Activated naive CD8-positive, alpha-beta T cell treated with anti-CD3 and anti-CD28 coated beads for 36 hours (primary cell): ENCODE measurements at regions not wholly inside any gene's neighbourhood (a gene's known extent, or its start where the extent isn't known, plus 50 kb on each side); places are given as distances from the start of the nearest gene placed in this dataset.

Source experiments
- DNase-seq: peaks from one replicate; pipeline ENCODE4 v3.0.0; 2021
- H3K27ac Mint-ChIP-seq: one replicate; pipeline ENCODE4 v1.8.0; 2022; ENCODE audit warnings: mild to moderate bottlenecking, moderate library complexity, mixed read lengths
- H3K27me3 Mint-ChIP-seq: one replicate; pipeline ENCODE4 v1.8.0; 2022; ENCODE audit warnings: mild to moderate bottlenecking, mixed read lengths
- H3K36me3 Mint-ChIP-seq: one replicate; pipeline ENCODE4 v1.8.0; 2021; ENCODE audit warnings: mild to moderate bottlenecking, mixed read lengths
- H3K4me1 Mint-ChIP-seq: one replicate; pipeline ENCODE4 v1.8.0; 2021; ENCODE audit warnings: mixed read lengths
- H3K4me3 Mint-ChIP-seq: one replicate; pipeline ENCODE4 v1.8.0; 2022; ENCODE audit warnings: mild to moderate bottlenecking, moderate library complexity, mixed read lengths
- H3K9me3 Mint-ChIP-seq: one replicate; pipeline ENCODE4 v1.8.0; 2022; ENCODE audit warnings: mixed read lengths

DNA sequence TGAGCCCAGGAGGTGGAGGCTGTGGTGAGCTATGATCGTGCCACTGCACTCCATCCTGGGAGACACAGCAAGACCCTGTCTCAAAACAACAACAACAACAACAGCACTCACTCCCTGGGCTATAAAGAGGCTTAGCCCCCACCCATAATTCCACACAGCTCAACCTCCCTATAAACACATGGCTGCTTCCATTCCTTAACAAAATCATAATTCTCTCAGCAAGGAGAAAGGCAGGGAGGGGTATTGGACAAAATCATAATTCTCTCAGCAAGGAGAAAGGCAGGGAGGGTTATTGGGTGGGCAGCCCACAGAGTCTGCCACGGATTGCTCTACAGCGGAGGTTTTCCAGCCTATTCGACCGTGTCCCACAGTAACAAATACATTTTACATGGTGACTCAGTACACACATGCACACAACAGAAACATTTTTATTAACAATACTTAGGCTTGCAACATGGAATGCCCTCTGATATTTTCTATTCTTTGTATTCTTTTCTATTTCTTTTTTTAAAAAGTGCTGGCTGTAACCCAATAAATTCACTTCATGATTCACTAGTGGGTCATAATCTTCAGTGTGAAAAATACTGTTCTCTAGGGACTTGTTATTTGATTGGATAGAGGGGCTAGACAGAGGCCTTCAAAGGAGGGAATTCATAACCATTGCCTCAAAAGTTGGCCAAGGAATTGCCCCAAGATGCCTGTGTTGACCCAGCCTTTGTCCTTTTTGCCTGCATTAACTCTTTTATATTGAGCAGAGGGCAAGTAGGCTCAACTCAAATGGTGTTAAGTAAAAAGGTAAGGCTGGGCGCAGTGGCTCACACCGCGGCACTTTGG is 50.6 kb upstream of the ZMYND8 start:
- no peaks in the 10 kb centered on the region for H3K27me3 Mint-ChIP-seq
- no peak overlapping the region for H3K27ac Mint-ChIP-seq
- H3K4me1 Mint-ChIP-seq, result peaks cover 5% of the 10 kb centered on the region
- no peak for DNase-seq
- H3K9me3 Mint-ChIP-seq, result no peaks in the 10 kb centered on the region
- H3K4me3 Mint-ChIP-seq, result no peak overlapping the region
- no peaks in the 10 kb centered on the region for H3K36me3 Mint-ChIP-seq

DNA sequence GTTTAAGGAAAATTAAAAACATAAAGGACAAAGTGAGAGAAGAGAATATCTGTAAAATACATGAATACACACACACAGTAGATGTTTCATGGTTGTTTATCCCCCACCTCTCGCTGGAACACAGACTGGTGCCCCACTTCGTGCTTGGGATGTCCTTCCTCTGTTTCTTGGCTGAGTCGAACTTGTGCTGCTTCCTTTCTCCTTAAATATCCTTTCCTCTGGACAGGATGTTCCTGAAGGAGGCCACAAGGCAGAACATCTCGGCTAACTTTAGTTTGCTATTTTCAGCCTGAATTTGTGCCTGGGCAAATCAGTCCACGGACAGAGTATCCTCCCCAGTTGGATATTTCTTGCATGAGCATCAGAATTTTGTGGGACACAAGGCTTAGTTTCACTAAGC is 54.7 kb upstream of the ZMYND8 start:
- no peak overlapping the region for H3K4me3 Mint-ChIP-seq
- peaks cover 26% of the 10 kb centered on the region for H3K4me1 Mint-ChIP-seq
- peaks cover 9% of the 10 kb centered on the region for H3K36me3 Mint-ChIP-seq
- no peak overlapping the region for H3K27ac Mint-ChIP-seq
- DNase-seq, result no peak
- H3K9me3 Mint-ChIP-seq, result peaks cover 5% of the 10 kb centered on the region
- no peaks in the 10 kb centered on the region for H3K27me3 Mint-ChIP-seq

DNA sequence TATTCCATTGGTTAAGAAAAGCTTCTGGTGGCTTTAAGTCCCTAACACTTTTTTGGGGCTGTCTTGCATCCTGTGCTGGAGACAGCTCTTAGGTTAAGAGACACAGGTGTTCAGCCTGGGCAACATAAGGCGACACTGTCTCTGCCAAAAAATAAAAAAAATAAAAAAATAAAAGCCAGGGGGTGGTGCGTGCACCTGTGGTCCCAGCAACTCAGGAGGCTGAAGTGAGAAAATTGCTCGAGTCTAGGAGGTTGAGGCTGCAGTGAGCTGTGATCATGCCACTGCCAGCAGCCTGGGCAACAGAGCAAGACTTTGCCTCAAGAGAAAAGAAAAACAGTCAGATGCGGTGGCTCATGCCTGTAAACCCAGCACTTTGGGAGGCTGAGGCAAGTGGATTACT is 55.6 kb upstream of the ZMYND8 start:
- peak overlapping the region; percentile 52 for H3K27ac Mint-ChIP-seq
- no peak for DNase-seq
- H3K9me3 Mint-ChIP-seq, result peaks cover 5% of the 10 kb centered on the region
- H3K36me3 Mint-ChIP-seq, result peaks cover 9% of the 10 kb centered on the region
- no peaks in the 10 kb centered on the region for H3K27me3 Mint-ChIP-seq
- no peak overlapping the region for H3K4me3 Mint-ChIP-seq
- H3K4me1 Mint-ChIP-seq, result peaks cover 29% of the 10 kb centered on the region

DNA sequence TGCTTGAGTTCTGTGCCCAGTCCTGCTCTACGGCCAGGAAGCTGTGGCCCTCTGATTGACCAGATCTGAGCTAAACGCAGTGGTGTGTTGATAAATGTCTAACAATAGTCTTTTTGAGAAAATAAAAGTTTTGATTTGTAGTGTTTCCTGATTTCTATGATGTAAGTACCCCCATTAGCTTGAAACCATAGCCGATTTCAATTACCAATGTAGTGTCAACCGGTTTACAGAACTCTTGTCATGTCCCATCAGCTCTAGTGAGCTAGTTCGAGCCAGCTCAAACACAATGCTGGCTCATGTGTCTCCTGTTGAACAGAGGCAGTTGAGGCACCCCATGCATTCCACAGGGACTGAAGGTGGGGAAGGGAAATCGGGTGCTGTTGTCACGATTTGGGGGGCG is 56.7 kb upstream of the ZMYND8 start:
- no peak overlapping the region for H3K4me3 Mint-ChIP-seq
- no peaks in the 10 kb centered on the region for H3K27me3 Mint-ChIP-seq
- peaks cover 33% of the 10 kb centered on the region for H3K4me1 Mint-ChIP-seq
- H3K36me3 Mint-ChIP-seq, result peaks cover 9% of the 10 kb centered on the region
- H3K27ac Mint-ChIP-seq, result peak overlapping the region; percentile 52
- peaks cover 5% of the 10 kb centered on the region for H3K9me3 Mint-ChIP-seq
- DNase-seq, result no peak

DNA sequence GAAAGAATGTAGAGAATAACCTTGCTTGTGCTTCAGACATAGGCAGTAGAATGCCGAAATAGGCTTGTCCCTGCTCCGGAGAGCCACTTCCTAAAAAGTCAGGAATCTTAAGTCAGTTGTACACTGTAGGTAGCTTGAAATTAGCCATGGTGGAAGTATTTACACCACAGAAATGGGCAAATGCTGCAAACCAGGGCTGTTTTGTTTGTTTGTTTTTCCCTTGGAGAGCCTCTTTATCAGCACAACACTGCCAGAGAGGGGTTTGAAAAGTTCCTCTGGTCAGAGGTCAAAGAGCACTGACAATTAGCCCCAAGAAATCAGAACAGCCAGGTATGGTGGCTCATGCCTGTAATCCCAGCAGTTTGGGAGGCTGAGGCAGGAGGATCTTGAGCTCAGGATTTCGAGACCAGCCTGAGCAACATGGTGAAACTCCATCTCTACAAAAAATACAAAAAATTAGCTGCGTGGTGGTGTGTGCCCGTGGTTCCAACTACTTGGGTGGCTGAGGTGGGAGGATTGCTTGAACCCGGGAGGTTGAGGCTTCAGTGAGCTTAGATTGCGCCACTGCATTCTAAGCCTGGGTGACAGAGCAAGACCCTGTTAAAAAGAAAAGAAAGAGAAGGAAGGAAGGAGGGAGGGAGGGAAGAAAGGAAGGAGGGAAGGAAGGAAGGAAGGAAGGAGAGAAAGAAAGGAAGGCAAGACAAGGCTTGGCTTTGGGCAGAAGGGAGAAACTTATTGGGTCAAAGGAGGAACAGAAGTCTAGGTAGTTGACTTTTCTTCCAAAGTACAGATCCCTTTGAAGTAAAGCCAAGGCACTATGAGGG is 61.0 kb upstream of the ZMYND8 start:
- H3K4me3 Mint-ChIP-seq, result no peak overlapping the region
- peaks cover 29% of the 10 kb centered on the region for H3K4me1 Mint-ChIP-seq
- H3K27ac Mint-ChIP-seq, result no peak overlapping the region
- H3K27me3 Mint-ChIP-seq, result no peaks in the 10 kb centered on the region
- peaks cover 5% of the 10 kb centered on the region for H3K9me3 Mint-ChIP-seq
- peaks cover 8% of the 10 kb centered on the region for H3K36me3 Mint-ChIP-seq
- DNase-seq, result no peak

DNA sequence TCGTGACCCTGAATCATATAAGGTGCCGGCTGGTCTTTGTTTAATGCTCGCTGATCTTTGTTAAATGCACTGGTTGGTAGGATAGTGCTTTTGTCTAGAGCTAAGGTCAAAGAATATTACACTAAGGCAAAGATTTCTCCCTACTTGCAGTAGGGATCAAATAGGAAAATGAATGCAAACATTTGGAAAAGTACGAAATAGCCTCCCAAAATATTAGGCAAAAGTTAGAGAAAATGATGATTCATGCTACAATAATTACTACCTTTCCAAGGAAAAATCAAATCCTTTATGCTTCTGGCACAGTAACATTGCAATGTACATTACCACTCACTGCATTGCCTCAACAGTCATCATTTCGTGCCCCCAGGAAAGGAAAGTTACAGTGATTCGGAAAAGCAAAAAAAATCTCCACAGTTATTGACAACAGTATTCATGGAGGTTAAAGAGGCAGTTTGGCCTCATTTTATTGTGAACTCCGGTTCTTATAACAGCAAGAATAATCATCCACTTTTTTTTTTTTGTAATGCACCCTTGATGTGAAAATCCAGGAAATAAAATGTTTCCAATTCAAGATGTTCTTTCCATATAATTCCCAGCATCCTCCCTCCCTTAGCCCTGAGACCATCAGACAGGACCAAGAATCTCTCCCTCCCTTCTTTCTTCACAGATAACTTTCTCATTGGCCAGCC is 61.7 kb upstream of the ZMYND8 start:
- Mint-ChIP-seq H3K27ac (no peak overlapping the region), H3K4me3 (no peak overlapping the region), H3K4me1 (peaks cover 23% of the 10 kb centered on the region), H3K9me3 (peaks cover 5% of the 10 kb centered on the region), H3K36me3 (peaks cover 7% of the 10 kb centered on the region), H3K27me3 (no peaks in the 10 kb centered on the region)
- DNase-seq, result no peak

DNA sequence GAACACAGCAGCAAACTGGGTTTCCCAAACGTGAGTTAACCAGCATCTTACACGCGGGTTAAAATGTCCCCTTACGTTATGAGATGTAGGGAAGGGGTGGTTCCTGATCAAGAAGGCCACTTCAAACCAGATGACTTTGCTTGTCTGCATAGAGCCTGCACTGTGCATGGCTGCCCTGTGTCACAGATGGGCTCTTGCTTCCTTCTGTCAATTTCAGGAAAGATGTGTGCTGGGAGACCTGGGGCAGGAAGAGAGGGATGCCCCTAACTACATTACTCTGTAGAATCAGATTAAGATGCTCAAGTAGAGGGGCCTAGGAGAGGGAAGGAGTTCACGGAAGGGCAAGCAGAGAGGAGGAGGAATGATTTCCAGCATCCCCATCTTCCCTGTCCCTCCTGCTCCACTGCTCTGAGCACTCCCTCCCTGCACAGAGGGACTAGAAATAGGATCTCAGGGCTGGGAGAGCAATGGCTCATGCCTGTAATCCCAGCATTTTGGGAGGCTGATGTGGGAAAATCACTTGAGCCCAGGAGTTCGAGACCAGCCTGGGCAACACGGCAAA is 63.5 kb upstream of the ZMYND8 start:
- peaks cover 5% of the 10 kb centered on the region for H3K9me3 Mint-ChIP-seq
- H3K27me3 Mint-ChIP-seq, result no peaks in the 10 kb centered on the region
- H3K4me3 Mint-ChIP-seq, result no peak overlapping the region
- H3K36me3 Mint-ChIP-seq, result peaks cover 7% of the 10 kb centered on the region
- DNase-seq, result no peak
- H3K27ac Mint-ChIP-seq, result no peak overlapping the region
- H3K4me1 Mint-ChIP-seq, result peaks cover 18% of the 10 kb centered on the region

DNA sequence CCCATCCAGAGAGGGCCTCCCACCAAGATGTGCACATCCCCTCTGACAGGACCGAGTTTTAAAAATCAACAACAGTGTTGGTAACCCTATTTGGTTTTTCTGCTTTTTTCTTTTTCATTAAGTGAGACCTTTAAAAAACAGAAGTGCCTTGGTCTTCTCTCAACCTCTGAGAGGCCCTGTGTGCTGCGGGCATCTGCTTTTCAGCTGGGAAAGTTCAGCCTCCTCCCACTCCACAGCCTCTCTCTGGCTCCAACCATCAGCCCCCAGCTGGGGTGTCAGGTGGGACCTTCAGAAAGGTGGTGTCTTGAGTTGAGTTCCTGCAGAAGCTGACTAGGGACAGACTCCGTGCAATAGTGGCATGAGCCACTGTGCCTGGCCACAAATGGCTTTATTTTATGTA is 64.6 kb upstream of the ZMYND8 start:
- Mint-ChIP-seq H3K36me3 (no peaks in the 10 kb centered on the region), H3K4me3 (no peak overlapping the region), H3K9me3 (no peaks in the 10 kb centered on the region), H3K27ac (no peak overlapping the region), H3K27me3 (no peaks in the 10 kb centered on the region), H3K4me1 (peaks cover 8% of the 10 kb centered on the region)
- no peak for DNase-seq

DNA sequence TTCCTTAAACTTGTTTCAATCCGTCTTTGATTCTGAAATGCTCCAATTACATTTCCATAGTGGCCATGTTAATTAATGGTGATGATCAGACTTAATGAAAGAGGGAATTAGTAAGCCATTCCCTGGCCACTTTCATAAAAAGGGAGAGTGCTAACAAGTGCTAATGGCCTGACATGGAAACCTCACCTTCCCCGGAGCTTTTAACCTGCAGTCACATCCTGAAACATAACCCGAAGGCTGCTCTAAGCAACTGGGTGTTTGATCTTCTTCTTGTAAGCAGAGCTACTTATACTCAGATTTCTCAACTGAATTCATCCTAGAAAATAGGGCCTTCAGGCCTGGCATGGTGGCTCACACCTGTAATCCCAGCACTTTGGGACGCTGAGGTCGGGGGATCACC is 67.1 kb upstream of the ZMYND8 start:
- Mint-ChIP-seq H3K36me3 (peaks cover 4% of the 10 kb centered on the region), H3K4me1 (no peaks in the 10 kb centered on the region), H3K27me3 (no peaks in the 10 kb centered on the region), H3K9me3 (peaks cover 11% of the 10 kb centered on the region), H3K27ac (no peak overlapping the region), H3K4me3 (no peak overlapping the region)
- no peak for DNase-seq

DNA sequence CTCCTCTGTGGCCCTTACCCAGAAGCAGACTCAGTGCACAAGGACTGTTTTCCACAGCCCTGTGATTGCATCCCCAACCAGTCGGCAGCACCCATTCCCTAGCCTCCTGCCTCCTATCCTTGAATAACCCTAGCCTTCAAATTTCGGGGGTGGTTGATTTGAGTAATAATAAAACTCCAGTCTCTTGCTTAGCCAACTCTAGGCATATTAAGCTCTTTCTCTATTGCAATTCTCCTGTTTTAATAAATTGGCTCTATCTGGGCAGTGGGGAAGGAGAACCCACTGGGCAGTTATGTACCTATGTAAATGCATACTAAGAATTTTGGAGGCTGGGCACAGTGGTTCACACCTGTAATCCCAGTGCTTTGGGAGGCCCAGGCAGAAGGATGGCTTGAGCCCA is 70.6 kb upstream of the ZMYND8 start:
- DNase-seq, result no peak
- Mint-ChIP-seq H3K36me3 (peaks cover 4% of the 10 kb centered on the region), H3K4me3 (no peak overlapping the region), H3K4me1 (no peaks in the 10 kb centered on the region), H3K9me3 (peaks cover 15% of the 10 kb centered on the region), H3K27me3 (no peaks in the 10 kb centered on the region), H3K27ac (no peak overlapping the region)

DNA sequence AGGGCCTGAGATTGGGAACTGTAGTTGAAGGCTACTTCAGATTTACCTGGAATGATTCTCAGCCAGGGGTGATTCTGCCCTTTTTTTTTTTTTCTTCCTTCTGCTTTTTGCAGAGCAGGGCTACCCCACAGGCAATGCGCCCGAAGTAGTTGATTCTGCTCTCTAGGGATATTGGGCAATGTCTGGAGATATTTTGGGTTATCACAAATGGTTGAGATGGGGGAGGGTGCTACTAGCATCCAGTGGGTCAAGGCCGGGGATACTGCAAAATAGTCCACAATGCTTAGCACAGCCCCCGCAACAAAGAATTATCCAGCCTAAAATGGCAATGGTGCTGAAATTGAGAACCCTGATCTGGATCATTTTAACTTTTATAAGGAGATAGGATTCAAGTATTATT is 71.2 kb upstream of the ZMYND8 start:
- Mint-ChIP-seq H3K4me3 (no peak overlapping the region), H3K27ac (no peak overlapping the region), H3K4me1 (no peaks in the 10 kb centered on the region), H3K27me3 (no peaks in the 10 kb centered on the region), H3K9me3 (peaks cover 15% of the 10 kb centered on the region), H3K36me3 (peaks cover 4% of the 10 kb centered on the region)
- DNase-seq, result no peak

DNA sequence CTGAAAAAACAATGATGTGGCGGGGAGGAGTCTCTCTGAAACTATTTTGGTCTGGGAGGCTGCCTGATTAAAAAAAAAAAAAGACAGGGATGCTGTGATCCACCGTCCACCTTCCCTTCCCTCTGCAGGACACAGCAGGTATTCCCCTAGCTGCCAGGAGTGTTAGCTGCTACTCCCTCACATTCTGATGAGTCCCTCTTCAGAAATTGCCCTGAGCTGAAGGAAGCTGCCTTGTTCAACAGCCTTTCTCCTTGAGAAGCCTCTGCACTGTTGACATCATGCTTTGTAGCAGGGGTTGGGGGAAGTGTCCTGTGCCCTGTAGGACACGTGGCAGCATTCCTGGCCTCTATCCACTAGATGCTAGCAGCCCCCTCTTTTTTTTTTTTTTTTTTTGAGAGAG is 71.7 kb upstream of the ZMYND8 start:
- DNase-seq, result no peak
- H3K36me3 Mint-ChIP-seq, result peaks cover 4% of the 10 kb centered on the region
- peaks cover 2% of the 10 kb centered on the region for H3K4me1 Mint-ChIP-seq
- no peaks in the 10 kb centered on the region for H3K27me3 Mint-ChIP-seq
- H3K4me3 Mint-ChIP-seq, result no peak overlapping the region
- peaks cover 15% of the 10 kb centered on the region for H3K9me3 Mint-ChIP-seq
- no peak overlapping the region for H3K27ac Mint-ChIP-seq

DNA sequence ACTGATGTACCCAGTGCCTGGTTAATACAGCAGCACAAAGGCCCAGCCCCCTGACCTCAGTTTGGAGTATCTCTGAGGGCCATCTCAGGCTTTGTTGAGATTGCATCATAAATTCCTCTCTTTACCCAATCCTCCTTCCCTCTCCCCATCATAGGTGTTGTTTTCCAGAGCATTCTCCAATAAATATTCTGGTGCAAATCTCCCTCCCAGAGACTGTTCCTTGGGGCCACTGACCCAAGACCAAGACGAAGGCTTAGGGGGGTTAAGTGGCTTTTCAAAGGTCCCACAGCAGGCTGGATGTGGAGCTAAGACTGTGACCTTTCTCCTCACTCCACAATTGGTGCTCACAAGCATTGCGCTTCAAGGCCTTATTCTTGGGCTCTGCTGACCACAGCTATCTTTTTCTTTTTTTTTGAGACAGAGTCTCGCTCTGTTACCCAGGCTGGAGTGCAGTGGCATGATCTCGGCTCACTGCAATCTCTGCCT is 72.4 kb upstream of the ZMYND8 start:
- no peak overlapping the region for H3K4me3 Mint-ChIP-seq
- H3K27ac Mint-ChIP-seq, result no peak overlapping the region
- no peak for DNase-seq
- no peaks in the 10 kb centered on the region for H3K27me3 Mint-ChIP-seq
- peaks cover 15% of the 10 kb centered on the region for H3K9me3 Mint-ChIP-seq
- peaks cover 2% of the 10 kb centered on the region for H3K4me1 Mint-ChIP-seq
- H3K36me3 Mint-ChIP-seq, result peaks cover 4% of the 10 kb centered on the region

DNA sequence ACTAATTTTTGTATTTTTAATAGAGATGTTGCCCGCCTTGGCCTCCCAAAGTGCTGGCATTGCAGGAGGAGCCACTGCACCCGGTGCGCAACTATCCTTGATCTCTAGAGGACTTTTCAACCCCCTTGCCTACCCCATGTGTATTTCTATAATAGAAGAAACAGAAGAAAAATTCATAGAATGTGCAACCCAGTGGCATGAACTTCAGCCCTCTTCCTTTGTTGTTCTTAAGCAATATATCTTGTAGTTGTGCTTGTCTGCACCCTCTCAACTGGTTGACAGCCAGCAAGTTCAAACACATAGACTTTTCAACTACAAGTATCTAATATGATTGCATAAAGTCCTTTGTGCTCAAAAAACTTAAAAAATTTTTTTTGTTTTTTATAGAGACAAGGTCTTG is 72.3 kb upstream of the NCOA3 start:
- no peak for DNase-seq
- Mint-ChIP-seq H3K4me3 (no peak overlapping the region), H3K27ac (no peak overlapping the region), H3K4me1 (peaks cover 2% of the 10 kb centered on the region), H3K27me3 (no peaks in the 10 kb centered on the region), H3K9me3 (peaks cover 15% of the 10 kb centered on the region), H3K36me3 (peaks cover 4% of the 10 kb centered on the region)
